K562 (cell line): ENCODE measurements at regions not wholly inside any gene's neighbourhood (a gene's known extent, or its start where the extent isn't known, plus 50 kb on each side); places are given as distances from the start of the nearest gene placed in this dataset.

Source experiments
- ATF7 ChIP-seq: fragments of 450-650 bp; IDR thresholded peaks from 2 replicates; pipeline ENCODE4 v1.7.1; 2014; ENCODE audit warnings: mild to moderate bottlenecking, moderate library complexity
- BCL6 ChIP-seq: fragments of 250-450 bp; sonication (Bioruptor Pico); IDR thresholded peaks from 2 replicates; pipeline ENCODE4 v1.4.0; 2020
- CTCF ChIP-seq, 3 experiments: IDR thresholded peaks in 2 of 3; conservative IDR thresholded peaks in 1 of 3; 2 replicates each; pipeline ENCODE4 v1.5.1; 2011 to 2012; ENCODE audit warnings: low read length in 3 of 3, mild to moderate bottlenecking in 3 of 3, control low read depth in 2 of 3, improper control_type of control experiment in 1 of 3, inconsistent platforms in 1 of 3, low read depth in 1 of 3, mixed read lengths in 1 of 3, moderate library complexity in 1 of 3; ENCODE audit not compliant: insufficient read depth in 2 of 3
- CXXC5 ChIP-seq: fragments of 250-450 bp; sonication (Bioruptor Pico); IDR thresholded peaks from 2 replicates; pipeline ENCODE4 v1.8.0; 2022; ENCODE audit warnings: inconsistent platforms, mild to moderate bottlenecking, moderate library complexity
- EP300 ChIP-seq: IDR thresholded peaks from 2 replicates; pipeline ENCODE4 v1.6.1; 2012; ENCODE audit warnings: low read length, improper control_type of control experiment
- HDAC2 ChIP-seq: fragments of 450-650 bp; IDR thresholded peaks from 2 replicates; pipeline ENCODE4 v1.6.1; 2016; ENCODE audit warnings: mild to moderate bottlenecking
- JUN ChIP-seq, 2 experiments: sonication (generic) in 1 of 2; formaldehyde crosslinking in 1 of 2; IDR thresholded peaks; 2 replicates each; pipeline versions ENCODE4 v1.6.1 to v1.8.0; 2012 to 2022; ENCODE audit warnings: borderline replicate concordance in 2 of 2, mild to moderate bottlenecking in 2 of 2, improper control_type of control experiment in 1 of 2, low read depth in 1 of 2, low read length in 1 of 2, missing genetic modification reagents in 1 of 2
- JUND ChIP-seq, 2 experiments: IDR thresholded peaks; 2 replicates in 1 of 2; 3 replicates in 1 of 2; pipeline ENCODE4 v1.6.1; 2011; ENCODE audit warnings: borderline replicate concordance in 2 of 2, low read depth in 2 of 2, low read length in 2 of 2, improper control_type of control experiment in 1 of 2, missing biosample characterization in 1 of 2, missing genetic modification characterization in 1 of 2, missing genetic modification reagents in 1 of 2
- MCM7 ChIP-seq, 2 experiments: fragments of 450-650 bp; IDR thresholded peaks; 2 replicates each; pipeline ENCODE4 v1.6.1; 2016 to 2018
- MTA1 ChIP-seq: fragments of 450-650 bp; IDR thresholded peaks from 2 replicates; pipeline ENCODE4 v1.6.1; 2017; ENCODE audit warnings: borderline replicate concordance
- MTA2 ChIP-seq: fragments of 450-650 bp; IDR thresholded peaks from 2 replicates; pipeline ENCODE4 v1.6.1; 2016; ENCODE audit warnings: low read depth
- MXI1 ChIP-seq: IDR thresholded peaks from 2 replicates; pipeline ENCODE4 v1.6.1; 2011; ENCODE audit warnings: low read depth, mild to moderate bottlenecking, improper control_type of control experiment, low read length
- PPARD ChIP-seq: fragments of 250-450 bp; sonication (Bioruptor Pico); IDR thresholded peaks from 2 replicates; pipeline ENCODE4 v1.8.0; 2022; ENCODE audit warnings: inconsistent platforms, mild to moderate bottlenecking, moderate library complexity
- SMARCA4 ChIP-seq: fragments of 450-650 bp; IDR thresholded peaks from 2 replicates; pipeline ENCODE4 v1.6.1; 2016
- TAF9B ChIP-seq: fragments of 450-650 bp; IDR thresholded peaks from 2 replicates; pipeline ENCODE4 v1.6.1; 2018; ENCODE audit warnings: mild to moderate bottlenecking; ENCODE audit not compliant: partially characterized antibody
- TRIM28 ChIP-seq: fragments of 450-650 bp; IDR thresholded peaks from 2 replicates; pipeline ENCODE4 v1.6.1; 2017
- ZKSCAN3 ChIP-seq: fragments of 250-450 bp; sonication (Bioruptor Pico); IDR thresholded peaks from 2 replicates; pipeline ENCODE4 v1.4.0; 2020
- TF ChIP-seq, protein P1 (sequence below): fragments of 150-350 bp; conservative IDR thresholded peaks from 2 replicates; pipeline ENCODE4 v1.6.1; 2014; ENCODE audit warnings: low read length
- TF ChIP-seq, protein P2 (sequence below): fragments of 450-650 bp; IDR thresholded peaks from 2 replicates; pipeline ENCODE4 v1.6.1; 2016; ENCODE audit warnings: antibody characterized with exemption

DNA sequence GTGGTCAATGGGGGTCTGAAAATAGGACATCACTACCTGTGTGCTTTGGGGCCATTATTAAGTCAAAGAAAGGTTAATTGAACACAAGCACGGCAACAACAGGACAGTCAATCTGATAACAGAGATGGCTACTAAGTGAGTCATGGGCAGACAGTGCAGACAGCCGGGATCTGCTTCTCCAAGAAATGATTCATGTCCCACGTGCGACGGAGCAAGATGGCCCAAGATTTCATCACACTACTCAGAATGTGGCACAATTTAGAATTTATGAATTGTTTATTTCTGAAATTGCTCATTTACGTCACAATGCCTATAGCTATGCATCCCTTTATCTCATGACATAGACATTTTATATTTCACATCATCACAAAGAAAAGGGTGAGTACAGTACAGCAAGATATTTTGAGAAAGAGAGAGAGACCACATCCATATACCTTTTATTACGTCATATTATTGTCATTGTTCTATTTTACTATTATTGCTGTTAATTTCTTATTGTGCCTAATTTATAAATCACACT lies 770.6 kb upstream of the NR2F2 start (continued):
- TF ChIP-seq ZKSCAN3 (CRISPR knock-in tag) (no peak), ATF7 (peak; percentile 93), SMARCA4 (peak; percentile 93), TRIM28 (peak; percentile 64; the same call in 1 of the 2 replicates), BCL6 (no peak), MTA2 (peak; percentile 25; the same call in 1 of the 2 replicates), HDAC2 (peak; percentile 57; the same call in 1 of the 2 replicates), TAF9B (peak; percentile 57), CXXC5 (CRISPR knock-in tag) (peak; percentile 69), MCM7 (IDR thresholded peaks at IDR 0.05) (no peak), JUN (IDR thresholded peaks at IDR 0.05; ENCODE audit: borderline replicate concordance, low read depth, low read length) (peak; percentile 99), JUN (CRISPR knock-in tag; IDR thresholded peaks at IDR 0.05; ENCODE audit: borderline replicate concordance) (no peak; the same call in 1 of the 2 replicates), MTA1 (0 out of 2 replicates have a peak, but pooled peaks have one; percentile 37), JUND (IDR thresholded peaks at IDR 0.05; ENCODE audit: borderline replicate concordance, low read depth, low read length) (peak; percentile 99), JUND (tag; IDR thresholded peaks at IDR 0.05; ENCODE audit: borderline replicate concordance, low read depth, low read length) (peak; percentile 98), EP300 (peak; percentile 90), PPARD (CRISPR knock-in tag) (no peak), CTCF (IDR thresholded peaks at IDR 0.05 in 2 of 3, conservative IDR thresholded peaks at IDR 0.05 in 1 of 3; ENCODE audit: insufficient read depth in 2 of 3, low read depth in 1 of 3, low read length in 3 of 3) (no peak), MXI1 (no peak)
- TF ChIP-seq, protein P1, sequence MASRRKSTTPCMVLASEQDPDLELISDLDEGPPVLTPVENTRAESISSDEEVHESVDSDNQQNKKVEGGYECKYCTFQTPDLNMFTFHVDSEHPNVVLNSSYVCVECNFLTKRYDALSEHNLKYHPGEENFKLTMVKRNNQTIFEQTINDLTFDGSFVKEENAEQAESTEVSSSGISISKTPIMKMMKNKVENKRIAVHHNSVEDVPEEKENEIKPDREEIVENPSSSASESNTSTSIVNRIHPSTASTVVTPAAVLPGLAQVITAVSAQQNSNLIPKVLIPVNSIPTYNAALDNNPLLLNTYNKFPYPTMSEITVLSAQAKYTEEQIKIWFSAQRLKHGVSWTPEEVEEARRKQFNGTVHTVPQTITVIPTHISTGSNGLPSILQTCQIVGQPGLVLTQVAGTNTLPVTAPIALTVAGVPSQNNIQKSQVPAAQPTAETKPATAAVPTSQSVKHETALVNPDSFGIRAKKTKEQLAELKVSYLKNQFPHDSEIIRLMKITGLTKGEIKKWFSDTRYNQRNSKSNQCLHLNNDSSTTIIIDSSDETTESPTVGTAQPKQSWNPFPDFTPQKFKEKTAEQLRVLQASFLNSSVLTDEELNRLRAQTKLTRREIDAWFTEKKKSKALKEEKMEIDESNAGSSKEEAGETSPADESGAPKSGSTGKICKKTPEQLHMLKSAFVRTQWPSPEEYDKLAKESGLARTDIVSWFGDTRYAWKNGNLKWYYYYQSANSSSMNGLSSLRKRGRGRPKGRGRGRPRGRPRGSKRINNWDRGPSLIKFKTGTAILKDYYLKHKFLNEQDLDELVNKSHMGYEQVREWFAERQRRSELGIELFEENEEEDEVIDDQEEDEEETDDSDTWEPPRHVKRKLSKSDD = no peak
- TF ChIP-seq, protein P2, sequence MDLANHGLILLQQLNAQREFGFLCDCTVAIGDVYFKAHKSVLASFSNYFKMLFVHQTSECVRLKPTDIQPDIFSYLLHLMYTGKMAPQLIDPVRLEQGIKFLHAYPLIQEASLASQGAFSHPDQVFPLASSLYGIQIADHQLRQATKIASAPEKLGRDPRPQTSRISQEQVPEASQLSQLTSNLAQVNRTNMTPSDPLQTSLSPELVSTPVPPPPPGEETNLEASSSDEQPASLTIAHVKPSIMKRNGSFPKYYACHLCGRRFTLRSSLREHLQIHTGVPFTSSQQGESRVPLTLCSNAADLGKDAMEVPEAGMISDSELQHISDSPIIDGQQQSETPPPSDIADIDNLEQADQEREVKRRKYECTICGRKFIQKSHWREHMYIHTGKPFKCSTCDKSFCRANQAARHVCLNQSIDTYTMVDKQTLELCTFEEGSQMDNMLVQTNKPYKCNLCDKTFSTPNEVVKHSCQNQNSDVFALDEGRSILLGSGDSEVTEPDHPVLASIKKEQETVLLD = no peak
